SK-N-SH treated with all-trans-retinoic acid at 6 μM for 48 hours (cell line): ENCODE measurements at regions not wholly inside any gene's neighbourhood (a gene's known extent, or its start where the extent isn't known, plus 50 kb on each side); places are given as distances from the start of the nearest gene placed in this dataset.
A peak's percentile ranks its signal among the peaks of the same experiment; 100 is the strongest.

ENCODE experiments used
- ATAC-seq: fragments of 200-7000 bp; cut with Tn5 transposase; 3 replicates; pipeline ENCODE4 v1.9.1; 2020; ENCODE audit warnings: mild to moderate bottlenecking, moderate library complexity
- ARNTL ChIP-seq: fragments of 450-650 bp; formaldehyde crosslinking; IDR thresholded peaks from 2 replicates; pipeline ENCODE4 v1.5.0; 2020; ENCODE audit warnings: low read depth, mild to moderate bottlenecking, moderate library complexity, borderline replicate concordance
- BACH2 ChIP-seq: fragments of 250-450 bp; sonication (Bioruptor Pico); IDR thresholded peaks from 2 replicates; pipeline ENCODE4 v1.9.0; 2021; ENCODE audit warnings: mild to moderate bottlenecking, borderline replicate concordance
- CSDC2 ChIP-seq: fragments of 250-450 bp; sonication (Bioruptor Pico); IDR thresholded peaks from 2 replicates; pipeline ENCODE4 v1.5.0; 2020; ENCODE audit warnings: mild to moderate bottlenecking, moderate library complexity
- ESRRG ChIP-seq: fragments of 250-450 bp; sonication (Bioruptor Pico); IDR thresholded peaks from 2 replicates; pipeline ENCODE4 v1.6.1; 2021; ENCODE audit warnings: mild to moderate bottlenecking
- GLIS3 ChIP-seq: fragments of 250-450 bp; sonication (Bioruptor Pico); IDR thresholded peaks from 2 replicates; pipeline ENCODE4 v1.5.0; 2020; ENCODE audit warnings: mild to moderate bottlenecking, moderate library complexity
- ISL1 ChIP-seq: fragments of 250-450 bp; sonication (Bioruptor Pico); IDR thresholded peaks from 2 replicates; pipeline ENCODE4 v2.1.2; 2022; ENCODE audit warnings: mild to moderate bottlenecking, moderate library complexity
- OSR1 ChIP-seq: fragments of 250-450 bp; sonication (Bioruptor Pico); IDR thresholded peaks from 2 replicates; pipeline ENCODE4 v1.8.0; 2022; ENCODE audit warnings: moderate library complexity, mild to moderate bottlenecking, inconsistent platforms
- PPARA ChIP-seq: fragments of 250-450 bp; sonication (Bioruptor Pico); IDR thresholded peaks from 2 replicates; pipeline ENCODE4 v1.5.0; 2020; ENCODE audit warnings: mild to moderate bottlenecking, borderline replicate concordance
- SNAI2 ChIP-seq: fragments of 250-450 bp; sonication (Bioruptor Pico); IDR thresholded peaks from 2 replicates; pipeline ENCODE4 v1.5.0; 2020; ENCODE audit warnings: mild to moderate bottlenecking, moderate library complexity
- TCF4 ChIP-seq: fragments of 250-450 bp; sonication (Bioruptor Pico); IDR thresholded peaks from 2 replicates; pipeline ENCODE4 v1.8.0; 2021; ENCODE audit warnings: mild to moderate bottlenecking, moderate library complexity, borderline replicate concordance
- TOX ChIP-seq: fragments of 250-450 bp; sonication (Bioruptor Pico); IDR thresholded peaks from 2 replicates; pipeline ENCODE4 v1.8.0; 2021; ENCODE audit warnings: mild to moderate bottlenecking, moderate library complexity, borderline replicate concordance
- ZC3H10 ChIP-seq: fragments of 250-450 bp; sonication (Bioruptor Pico); IDR thresholded peaks from 2 replicates; pipeline ENCODE4 v1.5.1; 2021; ENCODE audit warnings: mild to moderate bottlenecking, moderate library complexity
- ZFP3 ChIP-seq: fragments of 250-450 bp; sonication (Bioruptor Pico); IDR thresholded peaks from 2 replicates; pipeline ENCODE4 v1.5.0; 2020; ENCODE audit warnings: mild to moderate bottlenecking, moderate library complexity
- ZFP30 ChIP-seq: fragments of 450-650 bp; formaldehyde crosslinking; IDR thresholded peaks from 2 replicates; pipeline ENCODE4 v1.5.0; 2022; ENCODE audit warnings: mild to moderate bottlenecking, moderate library complexity
- ZNF565 ChIP-seq: fragments of 450-650 bp; formaldehyde crosslinking; conservative IDR thresholded peaks from 2 replicates; pipeline ENCODE4 v1.5.0; 2020; ENCODE audit warnings: low read depth, mild to moderate bottlenecking, moderate library complexity
- ZNF70 ChIP-seq: fragments of 450-650 bp; formaldehyde crosslinking; IDR thresholded peaks from 2 replicates; pipeline ENCODE4 v1.5.0; 2020; ENCODE audit warnings: mild to moderate bottlenecking, moderate library complexity
- ZNF8 ChIP-seq: fragments of 450-650 bp; formaldehyde crosslinking; IDR thresholded peaks from 2 replicates; pipeline ENCODE4 v1.5.0; 2020; ENCODE audit warnings: mild to moderate bottlenecking, moderate library complexity
- TF ChIP-seq, protein P1 (sequence below): fragments of 250-450 bp; sonication (Bioruptor Pico); IDR thresholded peaks from 2 replicates; pipeline ENCODE4 v1.8.0; 2020; ENCODE audit warnings: mild to moderate bottlenecking, moderate library complexity, borderline replicate concordance
- TF ChIP-seq, protein P2 (sequence below): fragments of 250-450 bp; sonication (Bioruptor Pico); IDR thresholded peaks from 2 replicates; pipeline ENCODE4 v1.8.0; 2021; ENCODE audit warnings: low read depth, mild to moderate bottlenecking, moderate library complexity, borderline replicate concordance
- TF ChIP-seq, protein P3 (sequence below): fragments of 250-450 bp; sonication (Bioruptor Pico); IDR thresholded peaks from 2 replicates; pipeline ENCODE4 v1.5.1; 2020; ENCODE audit warnings: low read depth, mild to moderate bottlenecking, moderate library complexity
- TF ChIP-seq, protein P4 (sequence below): fragments of 250-450 bp; sonication (Bioruptor Pico); IDR thresholded peaks from 2 replicates; pipeline ENCODE4 v1.5.0; 2020; ENCODE audit warnings: mild to moderate bottlenecking, moderate library complexity
- TF ChIP-seq, protein P5 (sequence below): fragments of 250-450 bp; sonication (Bioruptor Pico); IDR thresholded peaks from 2 replicates; pipeline ENCODE4 v1.5.1; 2021; ENCODE audit warnings: mild to moderate bottlenecking, moderate library complexity

DNA sequence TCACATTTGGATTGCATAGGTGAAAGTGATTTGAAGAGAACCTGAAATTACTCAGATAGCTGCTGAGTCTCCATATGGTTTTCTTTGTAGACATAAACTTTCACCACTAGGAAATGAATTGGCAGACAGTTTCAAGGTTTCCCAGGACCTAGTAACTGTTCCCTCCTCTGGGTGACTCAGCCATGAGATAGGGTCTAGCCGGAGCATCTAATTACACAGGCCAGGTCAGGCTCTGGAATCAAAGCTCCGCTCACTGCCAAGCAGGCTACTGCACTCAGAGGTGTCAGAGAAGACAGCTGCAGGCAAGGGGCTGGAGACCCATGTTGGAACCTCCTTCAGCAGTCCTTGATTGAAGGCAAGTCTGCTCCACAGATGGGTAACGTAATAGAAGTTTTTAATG lies 429.2 kb downstream of the TNS1 start:
- TF ChIP-seq ZFP30 (CRISPR knock-in tag): no peak
- no peak for TF ChIP-seq SNAI2
- peak; percentile 88 for ATAC-seq

DNA sequence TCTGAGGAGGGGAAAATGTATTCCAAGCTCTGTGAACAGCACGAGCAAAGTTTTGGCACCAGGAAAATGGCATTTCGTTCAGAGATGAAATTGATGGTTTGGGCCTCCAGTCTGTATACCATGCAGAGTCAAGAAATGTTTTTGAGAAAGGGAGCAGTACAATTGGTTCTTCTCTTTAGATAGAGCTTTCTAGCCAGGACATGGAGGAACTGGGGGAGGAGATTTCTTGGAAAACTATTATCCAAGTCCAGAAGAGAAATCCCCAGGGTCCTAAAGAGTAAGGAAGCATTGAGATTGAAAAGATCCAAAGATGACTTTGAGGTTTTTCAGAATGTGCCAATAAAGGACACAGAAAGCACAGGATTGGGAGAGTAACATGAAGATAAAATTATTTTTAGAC lies 432.4 kb downstream of the TNS1 start:
- TF ChIP-seq ESRRG (CRISPR knock-in tag) (no peak), ZC3H10 (CRISPR knock-in tag) (no peak), BACH2 (CRISPR knock-in tag) (no peak), ZNF8 (no peak), ZNF70 (CRISPR knock-in tag) (no peak)
- TF ChIP-seq, protein P1, sequence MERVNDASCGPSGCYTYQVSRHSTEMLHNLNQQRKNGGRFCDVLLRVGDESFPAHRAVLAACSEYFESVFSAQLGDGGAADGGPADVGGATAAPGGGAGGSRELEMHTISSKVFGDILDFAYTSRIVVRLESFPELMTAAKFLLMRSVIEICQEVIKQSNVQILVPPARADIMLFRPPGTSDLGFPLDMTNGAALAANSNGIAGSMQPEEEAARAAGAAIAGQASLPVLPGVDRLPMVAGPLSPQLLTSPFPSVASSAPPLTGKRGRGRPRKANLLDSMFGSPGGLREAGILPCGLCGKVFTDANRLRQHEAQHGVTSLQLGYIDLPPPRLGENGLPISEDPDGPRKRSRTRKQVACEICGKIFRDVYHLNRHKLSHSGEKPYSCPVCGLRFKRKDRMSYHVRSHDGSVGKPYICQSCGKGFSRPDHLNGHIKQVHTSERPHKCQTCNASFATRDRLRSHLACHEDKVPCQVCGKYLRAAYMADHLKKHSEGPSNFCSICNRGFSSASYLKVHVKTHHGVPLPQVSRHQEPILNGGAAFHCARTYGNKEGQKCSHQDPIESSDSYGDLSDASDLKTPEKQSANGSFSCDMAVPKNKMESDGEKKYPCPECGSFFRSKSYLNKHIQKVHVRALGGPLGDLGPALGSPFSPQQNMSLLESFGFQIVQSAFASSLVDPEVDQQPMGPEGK (CRISPR knock-in tag): no peak
- no peak for ATAC-seq

DNA sequence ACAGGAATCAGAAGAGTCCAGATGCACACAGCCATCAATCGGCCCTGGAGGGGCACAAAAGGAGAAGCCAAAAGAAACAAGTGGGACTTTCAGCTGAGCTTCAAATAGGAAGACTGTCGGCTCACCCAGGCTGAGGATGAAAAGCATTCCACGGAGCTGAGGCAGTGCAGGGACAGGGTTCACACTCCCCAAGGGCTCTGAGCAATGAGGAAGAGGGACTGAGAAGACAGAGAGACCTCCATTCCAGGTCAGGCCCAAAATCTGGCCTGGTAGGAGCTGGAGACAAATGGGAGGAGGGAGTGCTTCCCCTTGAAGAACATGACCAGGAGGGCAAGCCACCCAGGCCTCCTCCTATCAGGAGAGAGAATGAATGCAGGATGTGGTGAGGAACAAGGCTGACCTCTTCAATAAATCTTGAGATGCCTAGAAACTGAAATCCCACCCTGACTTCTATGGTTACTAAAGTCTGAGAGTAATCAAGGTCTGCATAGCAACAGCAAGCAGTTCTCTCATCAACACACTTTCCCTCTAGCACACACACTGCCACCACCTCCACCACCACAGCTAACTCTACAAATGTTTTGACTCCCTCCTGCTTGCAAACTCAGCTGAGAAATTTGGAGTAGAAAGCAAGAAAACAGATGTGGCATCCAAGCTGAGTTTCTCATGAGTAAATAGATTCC lies 434.4 kb downstream of the TNS1 start:
- ATAC-seq: no peak; the same call in 2 of the 3 replicates
- TF ChIP-seq, protein P2, sequence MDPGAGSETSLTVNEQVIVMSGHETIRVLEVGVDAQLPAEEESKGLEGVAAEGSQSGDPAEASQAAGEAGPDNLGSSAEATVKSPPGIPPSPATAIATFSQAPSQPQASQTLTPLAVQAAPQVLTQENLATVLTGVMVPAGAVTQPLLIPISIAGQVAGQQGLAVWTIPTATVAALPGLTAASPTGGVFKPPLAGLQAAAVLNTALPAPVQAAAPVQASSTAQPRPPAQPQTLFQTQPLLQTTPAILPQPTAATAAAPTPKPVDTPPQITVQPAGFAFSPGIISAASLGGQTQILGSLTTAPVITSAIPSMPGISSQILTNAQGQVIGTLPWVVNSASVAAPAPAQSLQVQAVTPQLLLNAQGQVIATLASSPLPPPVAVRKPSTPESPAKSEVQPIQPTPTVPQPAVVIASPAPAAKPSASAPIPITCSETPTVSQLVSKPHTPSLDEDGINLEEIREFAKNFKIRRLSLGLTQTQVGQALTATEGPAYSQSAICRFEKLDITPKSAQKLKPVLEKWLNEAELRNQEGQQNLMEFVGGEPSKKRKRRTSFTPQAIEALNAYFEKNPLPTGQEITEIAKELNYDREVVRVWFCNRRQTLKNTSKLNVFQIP (CRISPR knock-in tag): no peak
- no peak for TF ChIP-seq SNAI2
- no peak for TF ChIP-seq BACH2 (CRISPR knock-in tag)
- no peak for TF ChIP-seq ZNF70 (CRISPR knock-in tag)
- TF ChIP-seq GLIS3 (CRISPR knock-in tag): no peak
- TF ChIP-seq, protein P3, sequence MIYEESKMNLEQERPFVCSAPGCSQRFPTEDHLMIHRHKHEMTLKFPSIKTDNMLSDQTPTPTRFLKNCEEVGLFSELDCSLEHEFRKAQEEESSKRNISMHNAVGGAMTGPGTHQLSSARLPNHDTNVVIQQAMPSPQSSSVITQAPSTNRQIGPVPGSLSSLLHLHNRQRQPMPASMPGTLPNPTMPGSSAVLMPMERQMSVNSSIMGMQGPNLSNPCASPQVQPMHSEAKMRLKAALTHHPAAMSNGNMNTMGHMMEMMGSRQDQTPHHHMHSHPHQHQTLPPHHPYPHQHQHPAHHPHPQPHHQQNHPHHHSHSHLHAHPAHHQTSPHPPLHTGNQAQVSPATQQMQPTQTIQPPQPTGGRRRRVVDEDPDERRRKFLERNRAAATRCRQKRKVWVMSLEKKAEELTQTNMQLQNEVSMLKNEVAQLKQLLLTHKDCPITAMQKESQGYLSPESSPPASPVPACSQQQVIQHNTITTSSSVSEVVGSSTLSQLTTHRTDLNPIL (CRISPR knock-in tag): no peak
- no peak for TF ChIP-seq ZNF8
- no peak for TF ChIP-seq TCF4 (CRISPR knock-in tag)
- no peak for TF ChIP-seq ZFP3
- TF ChIP-seq ZNF565 (CRISPR knock-in tag): no peak
- TF ChIP-seq PPARA (CRISPR knock-in tag): no peak

DNA sequence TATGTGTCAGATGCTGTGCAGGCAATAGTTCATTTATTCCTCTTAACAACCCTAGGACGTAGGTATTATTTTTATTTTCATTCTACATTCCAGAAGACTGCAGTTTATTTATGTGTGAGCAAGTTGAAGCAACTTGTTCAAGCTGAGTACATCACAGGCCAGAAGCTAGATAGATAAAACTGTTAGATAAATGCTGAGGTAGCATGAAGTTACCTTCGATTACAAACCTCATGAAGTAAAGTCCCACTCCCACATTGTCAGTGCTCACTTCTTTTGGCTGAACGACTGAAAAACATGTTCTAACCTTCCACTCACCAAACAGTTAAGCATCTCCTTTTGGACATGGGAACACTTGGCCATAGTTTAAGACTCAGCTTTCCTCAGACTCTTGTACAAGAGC lies 439.2 kb downstream of the TNS1 start:
- no peak for ATAC-seq
- TF ChIP-seq TOX (CRISPR knock-in tag): no peak
- TF ChIP-seq, protein P4, sequence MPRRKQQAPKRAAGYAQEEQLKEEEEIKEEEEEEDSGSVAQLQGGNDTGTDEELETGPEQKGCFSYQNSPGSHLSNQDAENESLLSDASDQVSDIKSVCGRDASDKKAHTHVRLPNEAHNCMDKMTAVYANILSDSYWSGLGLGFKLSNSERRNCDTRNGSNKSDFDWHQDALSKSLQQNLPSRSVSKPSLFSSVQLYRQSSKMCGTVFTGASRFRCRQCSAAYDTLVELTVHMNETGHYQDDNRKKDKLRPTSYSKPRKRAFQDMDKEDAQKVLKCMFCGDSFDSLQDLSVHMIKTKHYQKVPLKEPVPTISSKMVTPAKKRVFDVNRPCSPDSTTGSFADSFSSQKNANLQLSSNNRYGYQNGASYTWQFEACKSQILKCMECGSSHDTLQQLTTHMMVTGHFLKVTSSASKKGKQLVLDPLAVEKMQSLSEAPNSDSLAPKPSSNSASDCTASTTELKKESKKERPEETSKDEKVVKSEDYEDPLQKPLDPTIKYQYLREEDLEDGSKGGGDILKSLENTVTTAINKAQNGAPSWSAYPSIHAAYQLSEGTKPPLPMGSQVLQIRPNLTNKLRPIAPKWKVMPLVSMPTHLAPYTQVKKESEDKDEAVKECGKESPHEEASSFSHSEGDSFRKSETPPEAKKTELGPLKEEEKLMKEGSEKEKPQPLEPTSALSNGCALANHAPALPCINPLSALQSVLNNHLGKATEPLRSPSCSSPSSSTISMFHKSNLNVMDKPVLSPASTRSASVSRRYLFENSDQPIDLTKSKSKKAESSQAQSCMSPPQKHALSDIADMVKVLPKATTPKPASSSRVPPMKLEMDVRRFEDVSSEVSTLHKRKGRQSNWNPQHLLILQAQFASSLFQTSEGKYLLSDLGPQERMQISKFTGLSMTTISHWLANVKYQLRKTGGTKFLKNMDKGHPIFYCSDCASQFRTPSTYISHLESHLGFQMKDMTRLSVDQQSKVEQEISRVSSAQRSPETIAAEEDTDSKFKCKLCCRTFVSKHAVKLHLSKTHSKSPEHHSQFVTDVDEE (CRISPR knock-in tag): no peak
- no peak for TF ChIP-seq ZFP30 (CRISPR knock-in tag)
- TF ChIP-seq BACH2 (CRISPR knock-in tag): no peak
- no peak for TF ChIP-seq ARNTL (CRISPR knock-in tag)
- TF ChIP-seq ZNF8: no peak
- no peak for TF ChIP-seq ISL1
- TF ChIP-seq GLIS3 (CRISPR knock-in tag): no peak
- TF ChIP-seq TCF4 (CRISPR knock-in tag): no peak
- TF ChIP-seq, protein P5, sequence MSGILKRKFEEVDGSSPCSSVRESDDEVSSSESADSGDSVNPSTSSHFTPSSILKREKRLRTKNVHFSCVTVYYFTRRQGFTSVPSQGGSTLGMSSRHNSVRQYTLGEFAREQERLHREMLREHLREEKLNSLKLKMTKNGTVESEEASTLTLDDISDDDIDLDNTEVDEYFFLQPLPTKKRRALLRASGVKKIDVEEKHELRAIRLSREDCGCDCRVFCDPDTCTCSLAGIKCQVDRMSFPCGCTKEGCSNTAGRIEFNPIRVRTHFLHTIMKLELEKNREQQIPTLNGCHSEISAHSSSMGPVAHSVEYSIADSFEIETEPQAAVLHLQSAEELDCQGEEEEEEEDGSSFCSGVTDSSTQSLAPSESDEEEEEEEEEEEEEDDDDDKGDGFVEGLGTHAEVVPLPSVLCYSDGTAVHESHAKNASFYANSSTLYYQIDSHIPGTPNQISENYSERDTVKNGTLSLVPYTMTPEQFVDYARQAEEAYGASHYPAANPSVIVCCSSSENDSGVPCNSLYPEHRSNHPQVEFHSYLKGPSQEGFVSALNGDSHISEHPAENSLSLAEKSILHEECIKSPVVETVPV (CRISPR knock-in tag): no peak
- TF ChIP-seq SNAI2: no peak
- TF ChIP-seq, protein P3 (CRISPR knock-in tag): no peak
- no peak for TF ChIP-seq ZFP3
- TF ChIP-seq ZC3H10 (CRISPR knock-in tag): no peak
- TF ChIP-seq, protein P2 (CRISPR knock-in tag): no peak
- TF ChIP-seq CSDC2 (CRISPR knock-in tag): no peak
- TF ChIP-seq OSR1 (CRISPR knock-in tag): no peak
